HCT116 (cell line): ENCODE measurements at regions not wholly inside any gene's neighbourhood (a gene's known extent, or its start where the extent isn't known, plus 50 kb on each side); places are given as distances from the start of the nearest gene placed in this dataset.

Experiments
- CTCF ChIP-seq, 3 experiments: fragments of 200-600 bp in 1 of 3; sonication (generic) in 1 of 3; IDR thresholded peaks in 2 of 3; conservative IDR thresholded peaks in 1 of 3; 2 replicates each; pipeline ENCODE4 v1.5.1; 2012 to 2017; ENCODE audit warnings: low read depth in 2 of 3, low read length in 2 of 3, antibody characterized with exemption in 1 of 3, borderline replicate concordance in 1 of 3, control low read depth in 1 of 3, mild to moderate bottlenecking in 1 of 3, mixed read lengths in 1 of 3, mixed run types in 1 of 3, moderate library complexity in 1 of 3; ENCODE audit not compliant: insufficient read depth in 1 of 3
- EZH2 ChIP-seq: fragments of 200-600 bp; sonication (generic); IDR thresholded peaks from 2 replicates; pipeline ENCODE4 v1.6.1; 2017; ENCODE audit warnings: antibody characterized with exemption, mixed run types
- JUND ChIP-seq: IDR thresholded peaks from 2 replicates; pipeline ENCODE4 v1.6.1; 2012
- MAX ChIP-seq: IDR thresholded peaks from 2 replicates; pipeline ENCODE4 v1.6.1; 2012
- POLR2A ChIP-seq: IDR thresholded peaks from 2 replicates; pipeline ENCODE4 v1.7.0; 2011; ENCODE audit warnings: borderline replicate concordance; ENCODE audit not compliant: insufficient read depth, insufficient read length; ENCODE audit errors: extremely low read depth
- POLR2AphosphoS5 ChIP-seq: IDR thresholded peaks from 2 replicates; pipeline ENCODE4 v1.6.1; 2011; ENCODE audit warnings: mild to moderate bottlenecking, low read depth, low read length, moderate library complexity
- RAD21 ChIP-seq: IDR thresholded peaks from 2 replicates; pipeline ENCODE4 v1.6.1; 2012; ENCODE audit warnings: low read depth, mild to moderate bottlenecking
- SP1 ChIP-seq: IDR thresholded peaks from 2 replicates; pipeline ENCODE4 v1.6.1; 2012; ENCODE audit warnings: low read depth
- ZNF274 ChIP-seq: fragments of 200-500 bp; sonication (Bioruptor generic); IDR thresholded peaks from 2 replicates; pipeline ENCODE4 v1.6.1; 2014; ENCODE audit warnings: mild to moderate bottlenecking, low read depth, low read length, inconsistent platforms

- TF ChIP-seq MAX (no peak), CTCF (IDR thresholded peaks at IDR 0.05 in 2 of 3, conservative IDR thresholded peaks at IDR 0.05 in 1 of 3; ENCODE audit: borderline replicate concordance in 1 of 3, insufficient read depth in 1 of 3, low read depth in 2 of 3, low read length in 2 of 3) (no peak), POLR2AphosphoS5 (no peak), RAD21 (no peak), SP1 (no peak), ZNF274 (no peak), POLR2A (no peak), EZH2 (no peak), JUND (no peak)
These were observed 70.2 kb upstream of the NEIL3 start for GRCh38 chr4:177239477-177239876.
